ENCODE measurements at regions not wholly inside any gene's neighbourhood (a gene's known extent, or its start where the extent isn't known, plus 50 kb on each side); places are given as distances from the start of the nearest gene placed in this dataset.

- no peak overlapping the region for H3K27ac Mint-ChIP-seq (ENCODE audit: unreplicated experiment)
- H3K4me3 Mint-ChIP-seq: no peak overlapping the region
Measured at GRCh38 chr3:135618123-135618522, 347.4 kb upstream of the PPP2R3A start.

GRCh38 chr3:135621184-135621920 lies 344.2 kb upstream of the PPP2R3A start:
- no peak for DNase-seq (ENCODE audit: low read depth, low spot score)
- Mint-ChIP-seq H3K4me3 (no peak overlapping the region), H3K9me3 (no peaks in the 10 kb centered on the region), H3K27me3 (ENCODE audit: low read depth) (no peaks in the 10 kb centered on the region), H3K4me1 (no peaks in the 10 kb centered on the region), H3K27ac (ENCODE audit: unreplicated experiment) (no peak overlapping the region), H3K36me3 (ENCODE audit: low read depth) (no peaks in the 10 kb centered on the region)
- no peak for TF ChIP-seq CTCF (conservative IDR thresholded peaks at IDR 0.05)

More at GRCh38 chr3:135618123-135618522, 347.4 kb upstream of the PPP2R3A start:
- Mint-ChIP-seq H3K9me3 (peaks cover 2% of the 10 kb centered on the region), H3K27me3 (ENCODE audit: low read depth) (no peaks in the 10 kb centered on the region), H3K36me3 (ENCODE audit: low read depth) (no peaks in the 10 kb centered on the region), H3K4me1 (no peaks in the 10 kb centered on the region)
- no peak for TF ChIP-seq CTCF (conservative IDR thresholded peaks at IDR 0.05)
- DNase-seq (ENCODE audit: low read depth, low spot score): no peak

- no peaks in the 10 kb centered on the region for H3K9me3 Mint-ChIP-seq
- H3K27me3 Mint-ChIP-seq (ENCODE audit: low read depth): no peaks in the 10 kb centered on the region
- H3K27ac Mint-ChIP-seq (ENCODE audit: unreplicated experiment): no peak overlapping the region
- H3K4me1 Mint-ChIP-seq: no peaks in the 10 kb centered on the region
- H3K4me3 Mint-ChIP-seq: no peak overlapping the region
- no peak for DNase-seq (ENCODE audit: low read depth, low spot score)
- no peaks in the 10 kb centered on the region for H3K36me3 Mint-ChIP-seq (ENCODE audit: low read depth)
- no peak for TF ChIP-seq CTCF (conservative IDR thresholded peaks at IDR 0.05)
Measured at GRCh38 chr3:135622215-135622614, 343.3 kb upstream of the PPP2R3A start.

- no peaks in the 10 kb centered on the region for H3K27me3 Mint-ChIP-seq (ENCODE audit: low read depth)
- H3K9me3 Mint-ChIP-seq: no peaks in the 10 kb centered on the region
- H3K4me3 Mint-ChIP-seq: no peak overlapping the region
- DNase-seq (ENCODE audit: low read depth, low spot score): no peak
- no peak for TF ChIP-seq CTCF (conservative IDR thresholded peaks at IDR 0.05)
- H3K36me3 Mint-ChIP-seq (ENCODE audit: low read depth): no peaks in the 10 kb centered on the region
- H3K27ac Mint-ChIP-seq (ENCODE audit: unreplicated experiment): no peak overlapping the region
- H3K4me1 Mint-ChIP-seq: no peaks in the 10 kb centered on the region
Measured at GRCh38 chr3:135622656-135623055, 342.9 kb upstream of the PPP2R3A start.

GRCh38 chr3:135623558-135623957 lies 342.0 kb upstream of the PPP2R3A start:
- no peak for TF ChIP-seq CTCF (conservative IDR thresholded peaks at IDR 0.05)
- H3K9me3 Mint-ChIP-seq: no peaks in the 10 kb centered on the region
- DNase-seq (ENCODE audit: low read depth, low spot score): no peak
- no peaks in the 10 kb centered on the region for H3K27me3 Mint-ChIP-seq (ENCODE audit: low read depth)
- no peak overlapping the region for H3K4me3 Mint-ChIP-seq
- no peak overlapping the region for H3K27ac Mint-ChIP-seq (ENCODE audit: unreplicated experiment)
- no peaks in the 10 kb centered on the region for H3K4me1 Mint-ChIP-seq
- no peaks in the 10 kb centered on the region for H3K36me3 Mint-ChIP-seq (ENCODE audit: low read depth)
